HepG2 (cell line): ENCODE measurements at regions not wholly inside any gene's neighbourhood (a gene's known extent, or its start where the extent isn't known, plus 50 kb on each side); places are given as distances from the start of the nearest gene placed in this dataset.

ENCODE experiments used
- ATAC-seq: fragments of 200-7000 bp; cut with Tn5 transposase; 3 replicates; pipeline ENCODE4 v1.9.1; 2020; ENCODE audit warnings: mild to moderate bottlenecking, moderate library complexity
- BruUV-seq: library from RNA; stranded (reverse); fragments of 400-500 nt; replicated peaks from 2 replicates; lab custom pipeline; 2021; lab: Mats Ljungman, UMichigan
- CTCF ChIA-PET: fragments of 300-600 bp; formaldehyde crosslinking; extraction: SDS; loops from one replicate; lab custom pipeline; 2021; ENCODE audit warnings: low total read pairs, inconsistent platforms, low intra/inter-chr PET ratio; lab: Yijun Ruan, JAX
- POLR2A ChIA-PET: fragments of 350-600 bp; sonication (Branson Sonifier 250); formaldehyde crosslinking; loops from one replicate; lab custom pipeline; 2020; ENCODE audit warnings: antibody characterized with exemption, inconsistent platforms; lab: Yijun Ruan, JAX
- DNase-seq: peaks from one replicate; pipeline ENCODE4 v3.0.0-alpha.2; 2015; ENCODE audit warnings: low spot score
- FAIRE-seq: peaks from 3 replicates; lab custom pipeline; 2011; peaks lifted over from hg19 to GRCh38; lab: Jason Lieb, UNC
- H2AFZ ChIP-seq: one replicate; pipeline ENCODE4 v1.6.1; 2011; ENCODE audit warnings: low read length, inconsistent platforms
- H3K27ac ChIP-seq: fragments of 300-600 bp; 3 replicates; pipeline ENCODE4 v1.8.0; 2011; ENCODE audit warnings: mixed run types, mild to moderate bottlenecking, mixed read lengths, low read length, inconsistent platforms; ENCODE audit not compliant: insufficient read depth; ENCODE audit errors: extremely low read length
- H3K27me3 ChIP-seq, 2 experiments: fragments of 200-600 bp in 1 of 2; 2 replicates in 1 of 2; 3 replicates in 1 of 2; pipeline versions ENCODE4 v1.6.0 to v1.8.0; 2011; ENCODE audit warnings: low read length in 2 of 2, mild to moderate bottlenecking in 2 of 2, moderate library complexity in 2 of 2, inconsistent platforms in 1 of 2; ENCODE audit not compliant: insufficient read depth in 2 of 2, control insufficient read depth in 1 of 2
- H3K36me3 ChIP-seq, 2 experiments: fragments of 200-600 bp in 1 of 2; replicated peaks in 1 of 2; 2 replicates in 1 of 2; 3 replicates in 1 of 2; pipeline versions ENCODE4 v1.5.1 to v1.8.0; 2011; ENCODE audit warnings: low read length in 2 of 2, inconsistent platforms in 1 of 2; ENCODE audit not compliant: insufficient read depth in 2 of 2, control insufficient read depth in 1 of 2
- H3K4me1 ChIP-seq: 2 replicates; pipeline ENCODE4 v1.5.1; 2012; ENCODE audit warnings: low read length, inconsistent platforms; ENCODE audit not compliant: insufficient read depth
- H3K4me2 ChIP-seq: 2 replicates; pipeline ENCODE4 v1.6.0; 2011; ENCODE audit warnings: low read depth, low read length, inconsistent platforms
- H3K4me3 ChIP-seq, 3 experiments: fragments of 200-600 bp in 1 of 3; sonication (generic), shearing (Covaris generic) in 1 of 3; replicated peaks in 1 of 3; 2 replicates each; pipeline ENCODE4 v1.5.1; 2011 to 2016; ENCODE audit warnings: low read length in 3 of 3, inconsistent platforms in 2 of 3, low read depth in 2 of 3, mild to moderate bottlenecking in 2 of 3, control low read depth in 1 of 3, mixed read lengths in 1 of 3; ENCODE audit not compliant: insufficient read depth in 1 of 3
- H3K79me2 ChIP-seq: one replicate; pipeline ENCODE4 v1.6.1; 2011; ENCODE audit warnings: low read length, inconsistent platforms; ENCODE audit not compliant: insufficient read depth
- H3K9ac ChIP-seq: 2 replicates; pipeline ENCODE4 v1.6.0; 2011; ENCODE audit warnings: mild to moderate bottlenecking, low read depth, low read length, inconsistent platforms; ENCODE audit not compliant: insufficient read depth
- H3K9me3 ChIP-seq: 2 replicates; pipeline ENCODE4 v1.5.1; 2012; ENCODE audit warnings: mild to moderate bottlenecking, low read length
- H4K20me1 ChIP-seq: 2 replicates; pipeline ENCODE4 v1.6.0; 2011; ENCODE audit warnings: inconsistent platforms, mild to moderate bottlenecking, low read length, moderate library complexity; ENCODE audit not compliant: insufficient read depth
- CERS6 ChIP-seq: sonication (generic); formaldehyde crosslinking; IDR thresholded peaks from 2 replicates; pipeline ENCODE4 v1.5.0; 2020; ENCODE audit warnings: missing genetic modification reagents
- CSRNP1 ChIP-seq: sonication (generic); formaldehyde crosslinking; IDR thresholded peaks from 2 replicates; pipeline ENCODE4 v1.8.1; 2023; ENCODE audit warnings: mild to moderate bottlenecking, missing genetic modification reagents
- ELF1 ChIP-seq: sonication (generic); formaldehyde crosslinking; IDR thresholded peaks from 2 replicates; pipeline ENCODE4 v1.4.0; 2020; ENCODE audit warnings: missing genetic modification reagents
- HDAC6 ChIP-seq: fragments of 200-600 bp; sonication (generic); IDR thresholded peaks from 2 replicates; pipeline ENCODE4 v1.7.0; 2017; ENCODE audit warnings: mild to moderate bottlenecking, antibody characterized with exemption, low read length, low read depth
- HIVEP1 ChIP-seq: sonication (generic); formaldehyde crosslinking; IDR thresholded peaks from 2 replicates; pipeline ENCODE4 v1.4.0; 2020; ENCODE audit warnings: mild to moderate bottlenecking, missing genetic modification reagents
- KDM6A ChIP-seq: IDR thresholded peaks from 2 replicates; pipeline ENCODE4 v1.6.1; 2016; ENCODE audit warnings: low read depth
- NCOR1 ChIP-seq: fragments of 200-600 bp; sonication (generic); IDR thresholded peaks from 2 replicates; pipeline ENCODE4 v1.7.0; 2017; ENCODE audit warnings: antibody characterized with exemption, low read length, borderline replicate concordance
- NFYB ChIP-seq: sonication (generic); formaldehyde crosslinking; IDR thresholded peaks from 2 replicates; pipeline ENCODE4 v1.4.0; 2020; ENCODE audit warnings: missing genetic modification reagents
- PATZ1 ChIP-seq: sonication (generic); formaldehyde crosslinking; IDR thresholded peaks from 2 replicates; pipeline ENCODE4 v1.4.0; 2020; ENCODE audit warnings: missing genetic modification reagents
- PITX1 ChIP-seq: sonication (generic); formaldehyde crosslinking; IDR thresholded peaks from 2 replicates; pipeline ENCODE4 v1.5.1; 2020; ENCODE audit warnings: mild to moderate bottlenecking, missing genetic modification reagents
- RAD21 ChIP-seq: fragments of 450-650 bp; formaldehyde crosslinking; IDR thresholded peaks from 2 replicates; pipeline ENCODE4 v1.5.0; 2020; ENCODE audit warnings: mild to moderate bottlenecking
- SAFB2 ChIP-seq: sonication (generic); formaldehyde crosslinking; IDR thresholded peaks from 2 replicates; pipeline ENCODE4 v1.5.1; 2020; ENCODE audit warnings: missing genetic modification reagents, low read depth, mild to moderate bottlenecking, borderline replicate concordance
- SMAD1 ChIP-seq: sonication (generic); formaldehyde crosslinking; IDR thresholded peaks from 2 replicates; pipeline ENCODE4 v1.4.0; 2020; ENCODE audit warnings: missing genetic modification reagents, low read depth, mild to moderate bottlenecking, borderline replicate concordance
- TBP ChIP-seq: sonication (generic); formaldehyde crosslinking; IDR thresholded peaks from 2 replicates; pipeline ENCODE4 v1.5.0; 2020; ENCODE audit warnings: missing genetic modification reagents
- XBP1 ChIP-seq: sonication (generic); formaldehyde crosslinking; IDR thresholded peaks from 2 replicates; pipeline ENCODE4 v1.5.0; 2020; ENCODE audit warnings: missing genetic modification reagents
- ZNF17 ChIP-seq: sonication (generic); formaldehyde crosslinking; IDR thresholded peaks from 2 replicates; pipeline ENCODE4 v1.5.0; 2020; ENCODE audit warnings: mild to moderate bottlenecking, missing genetic modification reagents
- ZNF274 ChIP-seq: sonication (generic); formaldehyde crosslinking; IDR thresholded peaks from 2 replicates; pipeline ENCODE4 v1.5.1; 2020; ENCODE audit warnings: mild to moderate bottlenecking, missing genetic modification reagents
- ZNF629 ChIP-seq: sonication (generic); formaldehyde crosslinking; conservative IDR thresholded peaks from 2 replicates; pipeline ENCODE4 v1.5.0; 2020; ENCODE audit warnings: missing genetic modification reagents
- WGBS: methylation state at CpG from one replicate; pipeline ENCODE4 v1.1.6; 2017; ENCODE audit warnings: low lambda C conversion rate; 5-methylcytosine and 5-hydroxymethylcytosine counted together
- in situ Hi-C: cut with HindIII; loops from 2 replicates; pipeline ENCODE4 v1.10.0; 2017; ENCODE audit warnings: low pct_unique_long_range_greater_than_20kb; ENCODE audit not compliant: extremely low pct_ligation_motif_present
- intact Hi-C: fragments of 100-400 bp; cut with micrococcal nuclease; formaldehyde crosslinking; loops from one replicate; pipeline ENCODE4 v1.10.0; 2022; ENCODE audit not compliant: unreplicated experiment

- CTCF ChIA-PET, result no interaction called here
- intact Hi-C loops (no loop called here), in situ Hi-C loops (no loop called here)
- POLR2A ChIA-PET, result no interaction called here
- H3K4me1 ChIP-seq, result no peaks in the 10 kb centered on the region
- no peaks in the 10 kb centered on the region for H3K27me3 ChIP-seq
- H3K4me2 ChIP-seq, result no peak overlapping the region
- H3K79me2 ChIP-seq, result no peaks in the 10 kb centered on the region
- H3K9me3 ChIP-seq, result no peaks in the 10 kb centered on the region
- H2AFZ ChIP-seq, result no peak overlapping the region
- H3K4me3 ChIP-seq, result no peak overlapping the region
- FAIRE-seq (no peak), DNase-seq (no peak), ATAC-seq (no peak)
- H3K36me3 ChIP-seq, result no peaks in the 10 kb centered on the region
- 6% methylated on average over 3 of the region's 3 CpGs for WGBS
- BruUV-seq, result no TSS peak
- no peak overlapping the region for H3K27ac ChIP-seq
- H4K20me1 ChIP-seq, result no peaks in the 10 kb centered on the region
- TF ChIP-seq NCOR1 (no peak), NFYB (no peak), ZNF274 (CRISPR knock-in tag) (no peak), PITX1 (no peak), ELF1 (CRISPR knock-in tag) (no peak), KDM6A (CRISPR knock-in tag) (no peak), CSRNP1 (no peak), SAFB2 (no peak), PATZ1 (CRISPR knock-in tag) (no peak), SMAD1 (CRISPR knock-in tag) (no peak), ZNF629 (CRISPR knock-in tag) (no peak), ZNF17 (CRISPR knock-in tag) (no peak), RAD21 (CRISPR knock-in tag) (no peak), HDAC6 (no peak), TBP (CRISPR knock-in tag) (no peak), HIVEP1 (CRISPR knock-in tag) (no peak), XBP1 (CRISPR knock-in tag) (no peak), CERS6 (CRISPR knock-in tag) (no peak)
- no peak overlapping the region for H3K9ac ChIP-seq
Observed at GRCh38 chr3:88584451-88584850, 434.7 kb downstream of the C3orf38 start.
